Progenitor cell of endocrine pancreas (in vitro differentiated cells): ENCODE measurements at regions not wholly inside any gene's neighbourhood (a gene's known extent, or its start where the extent isn't known, plus 50 kb on each side); places are given as distances from the start of the nearest gene placed in this dataset.
"Not testable (repeated sequence)": the region's sequence is repeated elsewhere in the genome, so short reads cannot be mapped to it uniquely, and the experiment has no call there.

Source experiments
- DNase-seq: peaks from one replicate; pipeline ENCODE4 v3.0.0; 2021; ENCODE audit warnings: low spot score; ENCODE audit not compliant: unreplicated experiment
- H3K27ac Mint-ChIP-seq: 2 replicates; pipeline ENCODE4 v1.8.0; 2021; ENCODE audit warnings: mild to moderate bottlenecking, moderate library complexity, mixed read lengths
- H3K27me3 Mint-ChIP-seq: 2 replicates; pipeline ENCODE4 v1.8.0; 2021; ENCODE audit warnings: mixed read lengths
- H3K36me3 Mint-ChIP-seq: 2 replicates; pipeline ENCODE4 v1.8.0; 2022; ENCODE audit warnings: mixed read lengths; ENCODE audit not compliant: insufficient read depth
- H3K4me1 Mint-ChIP-seq: 2 replicates; pipeline ENCODE4 v1.8.0; 2021; ENCODE audit warnings: low read depth, mixed read lengths
- H3K4me3 Mint-ChIP-seq: 2 replicates; pipeline ENCODE4 v1.8.0; 2021; ENCODE audit warnings: low read depth, mild to moderate bottlenecking, moderate library complexity, mixed read lengths
- H3K9me3 Mint-ChIP-seq: 2 replicates; pipeline ENCODE4 v1.8.0; 2021; ENCODE audit warnings: low read depth, mixed read lengths
- TF ChIP-seq, protein P1 (sequence below): fragments of 200-600 bp; sonication (generic); IDR thresholded peaks from one replicate; pipeline ENCODE4 v1.5.0; 2021; ENCODE audit warnings: antibody characterized with exemption, mild to moderate bottlenecking; ENCODE audit not compliant: unreplicated experiment

DNA sequence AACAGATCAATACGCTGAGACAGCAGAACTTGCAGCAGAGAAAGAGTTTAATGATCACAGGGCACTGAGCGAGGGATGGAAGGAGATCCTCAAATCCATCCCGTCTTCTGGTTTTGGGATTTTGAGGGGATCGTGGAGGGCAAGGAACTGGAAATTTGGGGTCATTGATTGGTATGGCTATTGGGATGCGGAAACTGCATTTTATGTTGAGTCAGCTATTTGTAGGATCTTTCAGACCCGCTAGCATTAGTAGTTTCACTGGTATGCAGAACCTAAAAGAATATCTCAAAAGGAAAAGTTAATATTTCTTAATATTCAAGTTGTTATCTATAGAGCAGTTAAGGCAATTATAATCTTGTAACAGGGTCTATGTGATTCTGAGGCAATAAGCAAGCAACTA, 771.7 kb upstream of the CTNND2 start:
- no peak overlapping the region for H3K4me3 Mint-ChIP-seq
- no peak for DNase-seq
- H3K9me3 Mint-ChIP-seq: peaks cover 8% of the 10 kb centered on the region
- H3K27me3 Mint-ChIP-seq: peaks cover 6% of the 10 kb centered on the region
- H3K4me1 Mint-ChIP-seq: no peaks in the 10 kb centered on the region
- no peak overlapping the region for H3K27ac Mint-ChIP-seq
- TF ChIP-seq, protein P1, sequence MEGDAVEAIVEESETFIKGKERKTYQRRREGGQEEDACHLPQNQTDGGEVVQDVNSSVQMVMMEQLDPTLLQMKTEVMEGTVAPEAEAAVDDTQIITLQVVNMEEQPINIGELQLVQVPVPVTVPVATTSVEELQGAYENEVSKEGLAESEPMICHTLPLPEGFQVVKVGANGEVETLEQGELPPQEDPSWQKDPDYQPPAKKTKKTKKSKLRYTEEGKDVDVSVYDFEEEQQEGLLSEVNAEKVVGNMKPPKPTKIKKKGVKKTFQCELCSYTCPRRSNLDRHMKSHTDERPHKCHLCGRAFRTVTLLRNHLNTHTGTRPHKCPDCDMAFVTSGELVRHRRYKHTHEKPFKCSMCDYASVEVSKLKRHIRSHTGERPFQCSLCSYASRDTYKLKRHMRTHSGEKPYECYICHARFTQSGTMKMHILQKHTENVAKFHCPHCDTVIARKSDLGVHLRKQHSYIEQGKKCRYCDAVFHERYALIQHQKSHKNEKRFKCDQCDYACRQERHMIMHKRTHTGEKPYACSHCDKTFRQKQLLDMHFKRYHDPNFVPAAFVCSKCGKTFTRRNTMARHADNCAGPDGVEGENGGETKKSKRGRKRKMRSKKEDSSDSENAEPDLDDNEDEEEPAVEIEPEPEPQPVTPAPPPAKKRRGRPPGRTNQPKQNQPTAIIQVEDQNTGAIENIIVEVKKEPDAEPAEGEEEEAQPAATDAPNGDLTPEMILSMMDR: no peak
- peaks cover 3% of the 10 kb centered on the region for H3K36me3 Mint-ChIP-seq

DNA sequence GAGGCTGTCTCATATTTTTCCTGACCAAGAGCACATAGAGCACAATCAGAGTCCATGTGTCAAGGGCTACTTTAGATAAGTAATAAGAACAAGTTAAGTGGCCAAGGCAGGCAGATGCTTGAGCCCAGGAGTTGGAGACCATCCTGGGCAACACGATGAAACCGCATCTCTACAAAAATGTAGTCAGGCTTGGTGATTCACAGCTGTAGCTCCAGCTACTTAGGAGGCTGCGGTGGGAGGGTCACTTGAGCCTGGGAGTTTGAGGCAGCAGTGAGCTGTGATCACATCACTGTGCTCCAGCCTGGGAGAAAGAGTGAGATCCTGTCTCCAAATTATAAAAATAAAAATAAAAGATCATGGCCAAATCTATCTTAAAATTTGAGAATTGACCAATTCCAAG, 767.9 kb upstream of the CTNND2 start:
- H3K36me3 Mint-ChIP-seq: peaks cover 3% of the 10 kb centered on the region
- H3K27me3 Mint-ChIP-seq: peaks cover 33% of the 10 kb centered on the region
- peaks cover 1% of the 10 kb centered on the region for H3K4me1 Mint-ChIP-seq
- peaks cover 8% of the 10 kb centered on the region for H3K9me3 Mint-ChIP-seq
- no peak overlapping the region for H3K4me3 Mint-ChIP-seq
- TF ChIP-seq, protein P1: no peak
- H3K27ac Mint-ChIP-seq: no peak overlapping the region
- DNase-seq: no peak

DNA sequence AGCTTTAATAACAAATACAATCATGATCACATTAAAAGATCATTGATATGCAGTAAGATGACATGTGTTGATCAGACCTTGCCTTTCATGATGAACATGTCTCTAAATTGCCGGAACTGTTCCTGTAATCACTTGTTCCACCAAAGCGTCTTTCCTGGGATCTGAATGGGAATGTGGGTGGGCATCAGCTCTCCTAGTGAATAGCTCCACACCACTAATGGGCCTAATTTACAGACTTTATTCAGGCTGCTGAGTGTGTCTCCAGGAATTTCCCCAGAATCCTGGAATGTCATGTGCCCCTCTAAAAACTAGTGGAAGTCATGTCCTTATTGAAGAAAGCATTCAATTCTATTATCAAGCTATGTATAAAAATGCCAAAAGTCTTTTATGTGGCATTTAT, 765.1 kb upstream of the CTNND2 start:
- Mint-ChIP-seq H3K27me3 (peaks cover 61% of the 10 kb centered on the region), H3K36me3 (no peaks in the 10 kb centered on the region), H3K9me3 (no peaks in the 10 kb centered on the region), H3K4me3 (no peak overlapping the region), H3K4me1 (peaks cover 4% of the 10 kb centered on the region), H3K27ac (no peak overlapping the region)
- no peak for DNase-seq
- TF ChIP-seq, protein P1: no peak

DNA sequence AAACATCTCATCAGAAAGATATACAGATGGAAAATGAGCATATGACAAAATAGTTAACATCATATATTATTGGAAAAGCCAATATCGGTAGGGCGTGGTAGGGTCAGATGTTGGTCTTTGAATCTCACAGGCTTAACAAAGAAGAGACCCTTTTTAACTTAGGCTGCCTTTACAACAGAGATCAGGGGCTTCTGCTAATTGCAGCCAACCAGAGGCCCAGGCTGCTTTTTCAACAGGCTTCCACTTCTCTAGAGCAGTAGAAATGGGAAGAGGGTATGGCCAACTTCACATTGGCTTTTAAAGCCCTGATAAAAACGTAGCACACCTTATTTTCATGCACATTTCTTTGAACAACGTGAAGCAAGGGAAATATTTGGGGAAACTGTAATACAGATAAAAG, 764.3 kb upstream of the CTNND2 start:
- Mint-ChIP-seq H3K27me3 (peaks cover 66% of the 10 kb centered on the region), H3K36me3 (no peaks in the 10 kb centered on the region), H3K27ac (no peak overlapping the region), H3K4me1 (peaks cover 4% of the 10 kb centered on the region), H3K4me3 (no peak overlapping the region), H3K9me3 (peaks cover 3% of the 10 kb centered on the region)
- TF ChIP-seq, protein P1: no peak
- DNase-seq: no peak

DNA sequence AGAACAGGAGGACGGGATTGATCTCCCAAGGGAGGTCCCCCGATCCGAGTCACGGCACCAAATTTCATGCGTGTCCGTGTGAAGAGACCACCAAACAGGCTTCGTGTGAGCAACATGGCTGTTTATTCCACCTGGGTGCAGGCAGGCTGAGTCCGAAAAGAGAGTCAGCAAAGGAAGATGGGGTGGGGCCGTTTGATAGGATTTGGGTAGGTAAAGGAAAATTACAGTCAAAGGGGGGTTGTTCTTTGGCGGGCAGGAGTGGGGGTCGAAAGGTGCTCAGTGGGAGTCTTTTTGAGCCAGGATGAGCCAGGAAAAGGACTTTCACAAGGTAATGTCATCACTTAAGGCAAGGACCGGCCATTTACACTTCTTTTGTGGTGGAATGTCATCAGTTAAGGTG, 763.6 kb upstream of the CTNND2 start:
- not testable (repeated sequence) for H3K36me3 Mint-ChIP-seq, H3K27ac Mint-ChIP-seq, DNase-seq, H3K9me3 Mint-ChIP-seq, H3K4me1 Mint-ChIP-seq, H3K4me3 Mint-ChIP-seq
- H3K27me3 Mint-ChIP-seq: peaks cover 66% of the 10 kb centered on the region

DNA sequence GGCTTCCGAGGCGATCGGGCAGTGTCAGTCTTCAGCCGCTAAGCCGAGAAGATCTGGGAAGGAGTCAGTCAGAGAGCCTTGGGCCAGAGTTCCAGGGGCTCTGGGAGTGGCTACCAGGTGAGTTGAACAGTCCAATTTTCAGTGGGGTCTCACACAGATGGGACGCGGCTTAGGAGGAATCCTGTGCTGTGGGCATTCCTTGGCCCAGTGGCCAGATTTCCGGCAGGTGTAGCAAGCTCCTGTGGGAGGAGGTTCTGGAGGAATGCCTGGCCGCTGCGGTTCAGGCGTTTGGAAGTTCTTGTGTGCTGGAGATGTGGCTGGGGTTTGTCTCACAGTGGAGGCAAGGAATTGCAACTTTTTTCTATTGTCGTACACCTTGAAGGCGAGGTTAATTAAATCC, 761.5 kb upstream of the CTNND2 start:
- H3K27ac Mint-ChIP-seq, H3K36me3 Mint-ChIP-seq: not testable (repeated sequence)

More for the DNA sequence above, 761.5 kb upstream of the CTNND2 start:
- not testable (repeated sequence) for H3K4me3 Mint-ChIP-seq, H3K9me3 Mint-ChIP-seq, H3K4me1 Mint-ChIP-seq, DNase-seq
- peaks cover 58% of the 10 kb centered on the region for H3K27me3 Mint-ChIP-seq
